A549 (cell line): ENCODE measurements at regions not wholly inside any gene's neighbourhood (a gene's known extent, or its start where the extent isn't known, plus 50 kb on each side); places are given as distances from the start of the nearest gene placed in this dataset.

Source experiments
- CTCF ChIP-seq: fragments of >200 bp; sonication (Bioruptor Twin); formaldehyde crosslinking; IDR thresholded peaks from 3 replicates; pipeline ENCODE4 v1.5.1; 2016
- ELK1 ChIP-seq: fragments of 150-350 bp; IDR thresholded peaks from 2 replicates; pipeline ENCODE4 v1.6.1; 2014; ENCODE audit warnings: low read depth, mild to moderate bottlenecking, low read length
- NPAS2 ChIP-seq: fragments of 250-450 bp; sonication (Bioruptor Pico); IDR thresholded peaks from 2 replicates; pipeline ENCODE4 v1.8.0; 2022; ENCODE audit warnings: mild to moderate bottlenecking, moderate library complexity, borderline replicate concordance
- PHF8 ChIP-seq: fragments of 200-600 bp; sonication (generic); IDR thresholded peaks from 2 replicates; pipeline ENCODE4 v1.6.1; 2016; ENCODE audit warnings: low read depth, mild to moderate bottlenecking, antibody characterized with exemption, moderate library complexity, borderline replicate concordance
- POLR2A ChIP-seq: IDR thresholded peaks from 2 replicates; pipeline ENCODE4 v1.6.1; 2012; ENCODE audit warnings: mild to moderate bottlenecking, low read length
- RAD21 ChIP-seq, 2 experiments: fragments of >200 bp in 1 of 2; sonication (Bioruptor Twin) in 1 of 2; formaldehyde crosslinking in 1 of 2; IDR thresholded peaks in 1 of 2; conservative IDR thresholded peaks in 1 of 2; 2 replicates in 1 of 2; 3 replicates in 1 of 2; pipeline ENCODE4 v1.6.1; 2012 to 2018; ENCODE audit warnings: inconsistent platforms in 1 of 2
- RNF2 ChIP-seq: fragments of 200-600 bp; sonication (generic); IDR thresholded peaks from 2 replicates; pipeline ENCODE4 v1.6.1; 2016; ENCODE audit warnings: low read depth, mild to moderate bottlenecking, antibody characterized with exemption, moderate library complexity, borderline replicate concordance
- SMC3 ChIP-seq: fragments of >200 bp; sonication (Bioruptor Twin); formaldehyde crosslinking; IDR thresholded peaks from 3 replicates; pipeline ENCODE4 v1.6.1; 2018; ENCODE audit warnings: inconsistent platforms

- TF ChIP-seq CTCF (no peak), POLR2A (no peak), RAD21 (conservative IDR thresholded peaks at IDR 0.05 in 1 of 2, IDR thresholded peaks at IDR 0.05 in 1 of 2) (no peak), RNF2 (no peak), PHF8 (no peak), SMC3 (no peak), NPAS2 (CRISPR knock-in tag) (no peak), ELK1 (no peak)
These were observed 58.1 kb upstream of the ERG start for GRCh38 chr21:38556390-38556789.
